Keratinocyte (primary cell): ENCODE measurements at regions not wholly inside any gene's neighbourhood (a gene's known extent, or its start where the extent isn't known, plus 50 kb on each side); places are given as distances from the start of the nearest gene placed in this dataset.

Experiments
- DNase-seq: peaks from one replicate; pipeline ENCODE4 v3.0.0-alpha.2; 2011; ENCODE audit warnings: low read depth, missing footprints, low spot score
- FAIRE-seq: peaks from 2 replicates; lab custom pipeline; 2011; peaks lifted over from hg19 to GRCh38; lab: Jason Lieb, UNC
- H2AFZ ChIP-seq: 2 replicates; pipeline ENCODE4 v1.6.0; 2012; ENCODE audit warnings: low read length, control low read depth, inconsistent platforms; ENCODE audit not compliant: control insufficient read depth
- H3K27ac ChIP-seq: 2 replicates; pipeline ENCODE4 v1.5.1; 2011; ENCODE audit warnings: low read length; ENCODE audit not compliant: control insufficient read depth, insufficient read depth
- H3K27me3 ChIP-seq: 3 replicates; pipeline ENCODE4 v1.6.0; 2011; ENCODE audit warnings: low read length; ENCODE audit not compliant: control insufficient read depth, insufficient read depth; ENCODE audit errors: extremely low read depth
- H3K36me3 ChIP-seq, 2 experiments: 2 replicates in 1 of 2; 3 replicates in 1 of 2; pipeline ENCODE4 v1.5.1; 2011; ENCODE audit warnings: low read length in 2 of 2, mild to moderate bottlenecking in 1 of 2; ENCODE audit not compliant: control insufficient read depth in 2 of 2, insufficient read depth in 2 of 2; ENCODE audit errors: extremely low read depth in 1 of 2
- H3K4me1 ChIP-seq: 3 replicates; pipeline ENCODE4 v1.5.1; 2011; ENCODE audit warnings: low read length; ENCODE audit not compliant: control insufficient read depth, insufficient read depth; ENCODE audit errors: extremely low read depth
- H3K4me2 ChIP-seq: 3 replicates; pipeline ENCODE4 v1.6.0; 2011; ENCODE audit warnings: low read depth, low read length; ENCODE audit not compliant: control insufficient read depth, insufficient read depth; ENCODE audit errors: extremely low read depth
- H3K4me3 ChIP-seq, 3 experiments: fragments of 200-600 bp in 1 of 3; sonication (generic) in 1 of 3; 2 replicates in 2 of 3; 3 replicates in 1 of 3; pipeline ENCODE4 v1.5.1; 2011 to 2016; ENCODE audit warnings: low read length in 3 of 3, mild to moderate bottlenecking in 3 of 3, control low read depth in 2 of 3, inconsistent platforms in 1 of 3, low read depth in 1 of 3, mixed read lengths in 1 of 3, mixed run types in 1 of 3, moderate library complexity in 1 of 3; ENCODE audit not compliant: control insufficient read depth in 2 of 3, insufficient read depth in 2 of 3; ENCODE audit errors: extremely low read depth in 1 of 3
- H3K79me2 ChIP-seq: 2 replicates; pipeline ENCODE4 v1.6.0; 2012; ENCODE audit warnings: low read length; ENCODE audit not compliant: control insufficient read depth, insufficient read depth
- H3K9ac ChIP-seq: 3 replicates; pipeline ENCODE4 v1.6.0; 2011; ENCODE audit warnings: low read length; ENCODE audit not compliant: control insufficient read depth, insufficient read depth; ENCODE audit errors: extremely low read depth
- H3K9me1 ChIP-seq: 3 replicates; pipeline ENCODE4 v1.6.0; 2011; ENCODE audit warnings: low read length; ENCODE audit not compliant: control insufficient read depth, insufficient read depth; ENCODE audit errors: extremely low read depth
- H3K9me3 ChIP-seq: 2 replicates; pipeline ENCODE4 v1.5.1; 2012; ENCODE audit warnings: low read depth, low read length; ENCODE audit not compliant: control insufficient read depth
- H4K20me1 ChIP-seq: 3 replicates; pipeline ENCODE4 v1.6.0; 2011; ENCODE audit warnings: low read length; ENCODE audit not compliant: control insufficient read depth, insufficient read depth; ENCODE audit errors: extremely low read depth
- CTCF ChIP-seq, 3 experiments: IDR thresholded peaks in 1 of 3; conservative IDR thresholded peaks in 1 of 3; optimal IDR thresholded peaks in 1 of 3; 2 replicates in 2 of 3; 3 replicates in 1 of 3; pipeline versions ENCODE3 to v1.5.1; 2011; ENCODE audit warnings: low read length in 3 of 3, mild to moderate bottlenecking in 3 of 3, moderate library complexity in 2 of 3, control low read depth in 1 of 3, inconsistent platforms in 1 of 3; ENCODE audit not compliant: insufficient read depth in 2 of 3; ENCODE audit errors: extremely low read depth in 1 of 3
- EZH2 ChIP-seq: IDR thresholded peaks from one replicate; pipeline ENCODE4 v1.6.1; 2012; ENCODE audit warnings: inconsistent platforms, mild to moderate bottlenecking, low read length, moderate library complexity
- dilution Hi-C: fragments of 300-500 bp; cut with MboI; formaldehyde crosslinking; loops from one replicate; pipeline ENCODE4 v1.7.0; 2020; ENCODE audit warnings: low sequenced_read_pairs; ENCODE audit not compliant: extremely low pct_ligation_motif_present

- Histone ChIP-seq H3K36me3 (no peaks in the 10 kb centered on the region), H3K9ac (no peak overlapping the region), H3K4me2 (no peak overlapping the region), H2AFZ (no peak overlapping the region), H3K4me3 (no peak overlapping the region), H3K4me1 (no peaks in the 10 kb centered on the region), H3K27ac (no peak overlapping the region), H3K79me2 (no peaks in the 10 kb centered on the region), H3K27me3 (no peaks in the 10 kb centered on the region), H3K9me1 (no peaks in the 10 kb centered on the region), H4K20me1 (no peaks in the 10 kb centered on the region), H3K9me3 (no peaks in the 10 kb centered on the region)
- no peak for TF ChIP-seq CTCF (optimal IDR thresholded peaks at IDR 0.05 in 1 of 3, IDR thresholded peaks at IDR 0.05 in 1 of 3, conservative IDR thresholded peaks at IDR 0.05 in 1 of 3; ENCODE audit: extremely low read depth in 1 of 3, insufficient read depth in 2 of 3, low read length in 3 of 3)
- TF ChIP-seq EZH2 = no peak
- FAIRE-seq (no peak), DNase-seq (no peak)
- dilution Hi-C loops = no loop called here
Observed at GRCh38 chr4:181225616-181226261, 1017.5 kb upstream of the TENM3 start.

- Histone ChIP-seq H2AFZ (no peak overlapping the region), H3K79me2 (no peaks in the 10 kb centered on the region), H3K36me3 (no peaks in the 10 kb centered on the region), H3K9ac (no peak overlapping the region), H3K27me3 (no peaks in the 10 kb centered on the region), H3K27ac (no peak overlapping the region), H3K4me1 (no peaks in the 10 kb centered on the region), H4K20me1 (no peaks in the 10 kb centered on the region), H3K4me2 (no peak overlapping the region), H3K9me1 (no peaks in the 10 kb centered on the region), H3K9me3 (peaks cover 2% of the 10 kb centered on the region), H3K4me3 (no peak overlapping the region)
- DNase-seq (no peak), FAIRE-seq (no peak)
- TF ChIP-seq EZH2 (no peak), CTCF (optimal IDR thresholded peaks at IDR 0.05 in 1 of 3, IDR thresholded peaks at IDR 0.05 in 1 of 3, conservative IDR thresholded peaks at IDR 0.05 in 1 of 3; ENCODE audit: extremely low read depth in 1 of 3, insufficient read depth in 2 of 3, low read length in 3 of 3) (no peak)
- dilution Hi-C loops = no loop called here
Observed at GRCh38 chr4:181234951-181235680, 1008.1 kb upstream of the TENM3 start.
